Fibroblast of lung (primary cell): ENCODE measurements at regions not wholly inside any gene's neighbourhood (a gene's known extent, or its start where the extent isn't known, plus 50 kb on each side); places are given as distances from the start of the nearest gene placed in this dataset.

Experiments
- CTCF ChIP-seq, 2 donors: IDR thresholded peaks in 1 of 2; conservative IDR thresholded peaks in 1 of 2; 1 replicate in 1 of 2; 2 replicates in 1 of 2; pipeline ENCODE4 v1.5.1; 2011 to 2012; ENCODE audit warnings: low read length in 2 of 2, control low read depth in 1 of 2, inconsistent platforms in 1 of 2, low read depth in 1 of 2, mild to moderate bottlenecking in 1 of 2
- EZH2 ChIP-seq: IDR thresholded peaks from 2 replicates; pipeline ENCODE4 v1.5.1; 2012; ENCODE audit warnings: low read length, control low read depth, mild to moderate bottlenecking; ENCODE audit errors: missing control alignments

- no peak for TF ChIP-seq CTCF (conservative IDR thresholded peaks at IDR 0.05 in 1 of 2, IDR thresholded peaks at IDR 0.05 in 1 of 2; ENCODE audit: low read depth in 1 of 2, low read length in 2 of 2)
- no peak for TF ChIP-seq EZH2
Measured at GRCh38 chr5:97338729-97339128, 155.7 kb upstream of the RIOK2 start.
